ENCODE measurements at regions not wholly inside any gene's neighbourhood (a gene's known extent, or its start where the extent isn't known, plus 50 kb on each side); places are given as distances from the start of the nearest gene placed in this dataset.
A peak's percentile ranks its signal among the peaks of the same experiment; 100 is the strongest.

GRCh38 chr1:232451506-232451905, 178.4 kb downstream of the SIPA1L2 start:
- Mint-ChIP-seq H3K9me3 (no peaks in the 10 kb centered on the region), H3K27ac (no peak overlapping the region), H3K4me1 (ENCODE audit: low read depth) (peaks cover 6% of the 10 kb centered on the region), H3K36me3 (ENCODE audit: low read depth) (no peaks in the 10 kb centered on the region), H3K4me3 (no peak overlapping the region), H3K27me3 (ENCODE audit: low read depth) (peaks cover 3% of the 10 kb centered on the region)
- no peak for DNase-seq (ENCODE audit: low spot score)

GRCh38 chr1:232450615-232451014, 179.3 kb downstream of the SIPA1L2 start:
- peaks cover 3% of the 10 kb centered on the region for H3K27me3 Mint-ChIP-seq (ENCODE audit: low read depth)
- DNase-seq (ENCODE audit: low spot score) = no peak
- H3K4me3 Mint-ChIP-seq = no peak overlapping the region
- H3K9me3 Mint-ChIP-seq = no peaks in the 10 kb centered on the region
- H3K36me3 Mint-ChIP-seq (ENCODE audit: low read depth) = no peaks in the 10 kb centered on the region
- peaks cover 6% of the 10 kb centered on the region for H3K4me1 Mint-ChIP-seq (ENCODE audit: low read depth)
- H3K27ac Mint-ChIP-seq = no peak overlapping the region

- peaks cover 5% of the 10 kb centered on the region for H3K4me1 Mint-ChIP-seq (ENCODE audit: low read depth)
- no peak overlapping the region for H3K27ac Mint-ChIP-seq
- no peaks in the 10 kb centered on the region for H3K9me3 Mint-ChIP-seq
- no peaks in the 10 kb centered on the region for H3K27me3 Mint-ChIP-seq (ENCODE audit: low read depth)
- no peak overlapping the region for H3K4me3 Mint-ChIP-seq
- H3K36me3 Mint-ChIP-seq (ENCODE audit: low read depth) = no peaks in the 10 kb centered on the region
- DNase-seq (ENCODE audit: low spot score) = no peak
Measured at GRCh38 chr1:232447125-232447524, 182.8 kb downstream of the SIPA1L2 start.

GRCh38 chr1:232445361-232446106, 184.4 kb downstream of the SIPA1L2 start:
- Mint-ChIP-seq H3K4me3 (no peak overlapping the region), H3K27ac (no peak overlapping the region), H3K9me3 (no peaks in the 10 kb centered on the region), H3K27me3 (ENCODE audit: low read depth) (no peaks in the 10 kb centered on the region), H3K36me3 (ENCODE audit: low read depth) (no peaks in the 10 kb centered on the region), H3K4me1 (ENCODE audit: low read depth) (no peaks in the 10 kb centered on the region)
- no peak for DNase-seq (ENCODE audit: low spot score)

GRCh38 chr1:232443372-232443771, 186.6 kb downstream of the SIPA1L2 start:
- H3K27me3 Mint-ChIP-seq (ENCODE audit: low read depth) = no peaks in the 10 kb centered on the region
- peaks cover 2% of the 10 kb centered on the region for H3K4me1 Mint-ChIP-seq (ENCODE audit: low read depth)
- DNase-seq (ENCODE audit: low spot score) = no peak
- no peak overlapping the region for H3K4me3 Mint-ChIP-seq
- H3K36me3 Mint-ChIP-seq (ENCODE audit: low read depth) = no peaks in the 10 kb centered on the region
- no peaks in the 10 kb centered on the region for H3K9me3 Mint-ChIP-seq
- no peak overlapping the region for H3K27ac Mint-ChIP-seq

GRCh38 chr1:232441036-232441411, 188.9 kb downstream of the SIPA1L2 start:
- H3K9me3 Mint-ChIP-seq = no peaks in the 10 kb centered on the region
- H3K27ac Mint-ChIP-seq = no peak overlapping the region
- H3K27me3 Mint-ChIP-seq (ENCODE audit: low read depth) = no peaks in the 10 kb centered on the region
- no peak for DNase-seq (ENCODE audit: low spot score)
- H3K4me3 Mint-ChIP-seq = no peak overlapping the region
- no peaks in the 10 kb centered on the region for H3K36me3 Mint-ChIP-seq (ENCODE audit: low read depth)
- H3K4me1 Mint-ChIP-seq (ENCODE audit: low read depth) = peaks cover 2% of the 10 kb centered on the region

GRCh38 chr1:232440325-232441035, 189.5 kb downstream of the SIPA1L2 start:
- Mint-ChIP-seq H3K27me3 (ENCODE audit: low read depth) (no peaks in the 10 kb centered on the region), H3K9me3 (no peaks in the 10 kb centered on the region), H3K4me1 (ENCODE audit: low read depth) (peaks cover 2% of the 10 kb centered on the region), H3K27ac (no peak overlapping the region), H3K36me3 (ENCODE audit: low read depth) (no peaks in the 10 kb centered on the region), H3K4me3 (no peak overlapping the region)
- peak; percentile 14 for DNase-seq (ENCODE audit: low spot score)

GRCh38 chr1:232439011-232439410, 190.9 kb downstream of the SIPA1L2 start:
- DNase-seq (ENCODE audit: low spot score) = no peak
- H3K4me3 Mint-ChIP-seq = no peak overlapping the region
- H3K36me3 Mint-ChIP-seq (ENCODE audit: low read depth) = no peaks in the 10 kb centered on the region
- H3K27me3 Mint-ChIP-seq (ENCODE audit: low read depth) = no peaks in the 10 kb centered on the region
- no peaks in the 10 kb centered on the region for H3K9me3 Mint-ChIP-seq
- no peak overlapping the region for H3K27ac Mint-ChIP-seq
- H3K4me1 Mint-ChIP-seq (ENCODE audit: low read depth) = peaks cover 2% of the 10 kb centered on the region

- Mint-ChIP-seq H3K4me3 (no peak overlapping the region), H3K36me3 (ENCODE audit: low read depth) (no peaks in the 10 kb centered on the region), H3K4me1 (ENCODE audit: low read depth) (peaks cover 2% of the 10 kb centered on the region), H3K9me3 (no peaks in the 10 kb centered on the region), H3K27ac (no peak overlapping the region), H3K27me3 (ENCODE audit: low read depth) (no peaks in the 10 kb centered on the region)
- DNase-seq (ENCODE audit: low spot score) = no peak
Measured at GRCh38 chr1:232438476-232438875, 191.5 kb downstream of the SIPA1L2 start.

- H3K27me3 Mint-ChIP-seq (ENCODE audit: low read depth) = no peaks in the 10 kb centered on the region
- no peaks in the 10 kb centered on the region for H3K36me3 Mint-ChIP-seq (ENCODE audit: low read depth)
- H3K9me3 Mint-ChIP-seq = no peaks in the 10 kb centered on the region
- no peak overlapping the region for H3K4me3 Mint-ChIP-seq
- no peak for DNase-seq (ENCODE audit: low spot score)
- H3K4me1 Mint-ChIP-seq (ENCODE audit: low read depth) = peaks cover 2% of the 10 kb centered on the region
- no peak overlapping the region for H3K27ac Mint-ChIP-seq
Measured at GRCh38 chr1:232437510-232437909, 192.4 kb downstream of the SIPA1L2 start.

- Mint-ChIP-seq H3K9me3 (no peaks in the 10 kb centered on the region), H3K4me1 (ENCODE audit: low read depth) (peaks cover 2% of the 10 kb centered on the region), H3K27ac (no peak overlapping the region), H3K36me3 (ENCODE audit: low read depth) (no peaks in the 10 kb centered on the region), H3K27me3 (ENCODE audit: low read depth) (no peaks in the 10 kb centered on the region), H3K4me3 (no peak overlapping the region)
- DNase-seq (ENCODE audit: low spot score) = no peak
Measured at GRCh38 chr1:232435729-232436128, 194.2 kb downstream of the SIPA1L2 start.

- Mint-ChIP-seq H3K9me3 (no peaks in the 10 kb centered on the region), H3K27ac (no peak overlapping the region), H3K4me3 (no peak overlapping the region), H3K4me1 (ENCODE audit: low read depth) (no peaks in the 10 kb centered on the region), H3K27me3 (ENCODE audit: low read depth) (no peaks in the 10 kb centered on the region), H3K36me3 (ENCODE audit: low read depth) (no peaks in the 10 kb centered on the region)
- DNase-seq (ENCODE audit: low spot score) = no peak
Measured at GRCh38 chr1:232432313-232432712, 197.6 kb downstream of the SIPA1L2 start.

GRCh38 chr1:232431748-232432147, 198.2 kb downstream of the SIPA1L2 start:
- H3K4me3 Mint-ChIP-seq = no peak overlapping the region
- H3K27ac Mint-ChIP-seq = no peak overlapping the region
- no peak for DNase-seq (ENCODE audit: low spot score)

GRCh38 chr1:232431326-232431725, 198.6 kb downstream of the SIPA1L2 start:
- H3K4me1 Mint-ChIP-seq (ENCODE audit: low read depth) = no peaks in the 10 kb centered on the region
- no peaks in the 10 kb centered on the region for H3K36me3 Mint-ChIP-seq (ENCODE audit: low read depth)
- no peak overlapping the region for H3K27ac Mint-ChIP-seq
- H3K9me3 Mint-ChIP-seq = no peaks in the 10 kb centered on the region
- no peaks in the 10 kb centered on the region for H3K27me3 Mint-ChIP-seq (ENCODE audit: low read depth)
- no peak overlapping the region for H3K4me3 Mint-ChIP-seq
- no peak for DNase-seq (ENCODE audit: low spot score)

More at GRCh38 chr1:232431748-232432147, 198.2 kb downstream of the SIPA1L2 start:
- Mint-ChIP-seq H3K9me3 (no peaks in the 10 kb centered on the region), H3K36me3 (ENCODE audit: low read depth) (no peaks in the 10 kb centered on the region), H3K27me3 (ENCODE audit: low read depth) (no peaks in the 10 kb centered on the region), H3K4me1 (ENCODE audit: low read depth) (no peaks in the 10 kb centered on the region)

Data from T-helper 2 cell treated with Interferon-gamma antibody and Interleukin-4, amounts not matched to agents 5 μg/mL and 100 μg/mL, for 36 hours (primary cell).